Skeletal muscle tissue (tissue), 3 donors: ENCODE measurements at regions not wholly inside any gene's neighbourhood (a gene's known extent, or its start where the extent isn't known, plus 50 kb on each side); places are given as distances from the start of the nearest gene placed in this dataset.
"Not testable (repeated sequence)": the region's sequence is repeated elsewhere in the genome, so short reads cannot be mapped to it uniquely, and the experiment has no call there.

Source experiments
- H3K27ac ChIP-seq: one replicate; pipeline ENCODE4 v1.7.0; 2013; ENCODE audit warnings: mild to moderate bottlenecking, low read depth, low read length, inconsistent platforms
- H3K27me3 ChIP-seq, 3 donors: one replicate each; pipeline ENCODE4 v1.7.0; 2013; ENCODE audit warnings: low read length in 3 of 3; ENCODE audit not compliant: control insufficient read depth in 3 of 3, insufficient read depth in 3 of 3
- H3K36me3 ChIP-seq, 3 donors: one replicate each; pipeline ENCODE4 v1.7.0; 2013; ENCODE audit warnings: low read length in 3 of 3; ENCODE audit not compliant: control insufficient read depth in 3 of 3, insufficient read depth in 3 of 3
- H3K4me1 ChIP-seq, 3 donors: one replicate each; pipeline ENCODE4 v1.7.0; 2013; ENCODE audit warnings: low read length in 3 of 3, mild to moderate bottlenecking in 3 of 3; ENCODE audit not compliant: control insufficient read depth in 3 of 3, insufficient read depth in 3 of 3
- H3K4me3 ChIP-seq, 3 donors: one replicate each; pipeline ENCODE4 v1.7.0; 2013; ENCODE audit warnings: low read length in 3 of 3
- H3K9ac ChIP-seq, 3 donors: one replicate each; pipeline ENCODE4 v1.7.0; 2013; ENCODE audit warnings: low read length in 3 of 3, mild to moderate bottlenecking in 3 of 3, moderate library complexity in 2 of 3, low read depth in 1 of 3
- H3K9me3 ChIP-seq, 3 donors: one replicate each; pipeline ENCODE4 v1.7.0; 2013; ENCODE audit warnings: low read length in 3 of 3; ENCODE audit not compliant: control insufficient read depth in 3 of 3
- donor health status: Osteomylitis.

GRCh38 chr7:152946616-152947015 lies 187.1 kb downstream of the ACTR3B start:
- H3K9me3 ChIP-seq, H3K27ac ChIP-seq, H3K9ac ChIP-seq, H3K27me3 ChIP-seq, H3K4me3 ChIP-seq, H3K36me3 ChIP-seq, H3K4me1 ChIP-seq: not testable (repeated sequence)

- Histone ChIP-seq H3K4me3 (no peak overlapping the region), H3K36me3 (no peaks in the 10 kb centered on the region), H3K9me3 (no peaks in the 10 kb centered on the region), H3K4me1 (no peaks in the 10 kb centered on the region), H3K9ac (no peak overlapping the region), H3K27ac (no peak overlapping the region), H3K27me3 (no peaks in the 10 kb centered on the region)
Measured at GRCh38 chr7:152947686-152948085, 188.1 kb downstream of the ACTR3B start.

DNA sequence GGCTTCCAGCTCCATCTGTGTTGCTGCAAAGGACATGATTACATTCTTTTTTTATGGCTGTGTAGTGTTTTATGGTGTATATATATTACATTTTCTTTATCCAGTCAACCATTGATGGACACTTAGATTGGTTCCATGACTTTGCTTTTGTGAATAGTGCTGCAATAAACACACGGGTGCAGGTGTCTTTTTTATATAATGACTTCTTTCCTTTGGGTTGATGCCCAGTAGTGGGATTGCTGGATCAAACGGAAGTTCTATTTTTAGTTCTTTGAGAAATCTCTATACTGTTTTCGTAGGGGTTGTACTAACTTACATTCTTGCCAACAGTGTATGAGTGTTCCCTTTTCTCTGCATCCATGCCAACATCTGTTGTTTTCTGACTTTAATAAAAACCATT lies 189.7 kb downstream of the ACTR3B start:
- H3K4me3 ChIP-seq = no peak overlapping the region
- H3K9ac ChIP-seq = no peak overlapping the region
- no peaks in the 10 kb centered on the region for H3K4me1 ChIP-seq
- no peaks in the 10 kb centered on the region for H3K9me3 ChIP-seq
- H3K27ac ChIP-seq = no peak overlapping the region
- no peaks in the 10 kb centered on the region for H3K36me3 ChIP-seq
- H3K27me3 ChIP-seq = no peaks in the 10 kb centered on the region

DNA sequence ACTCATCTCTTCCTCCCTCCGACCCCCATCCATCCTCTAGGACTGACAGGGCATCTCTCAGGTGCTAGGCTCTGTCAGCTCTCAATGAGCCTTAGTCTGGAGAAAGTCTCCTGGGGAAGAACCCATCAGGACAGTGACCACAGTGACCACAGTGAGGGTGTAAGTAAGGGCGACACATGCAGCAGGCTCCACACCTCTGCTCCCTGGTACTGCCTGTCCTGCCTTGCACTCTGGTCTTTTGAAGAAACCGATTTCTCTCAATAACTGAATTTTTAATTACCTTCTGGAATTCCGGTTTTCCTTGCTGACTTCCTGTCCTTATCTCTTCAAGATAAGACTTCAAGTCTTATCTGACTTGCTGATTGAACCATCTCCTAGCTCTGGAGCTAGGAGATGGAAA lies 190.2 kb downstream of the ACTR3B start:
- H3K36me3 ChIP-seq = no peaks in the 10 kb centered on the region
- H3K27me3 ChIP-seq = no peaks in the 10 kb centered on the region
- H3K9me3 ChIP-seq = no peaks in the 10 kb centered on the region
- no peak overlapping the region for H3K27ac ChIP-seq
- no peak overlapping the region for H3K4me3 ChIP-seq
- H3K9ac ChIP-seq = no peak overlapping the region
- no peaks in the 10 kb centered on the region for H3K4me1 ChIP-seq

DNA sequence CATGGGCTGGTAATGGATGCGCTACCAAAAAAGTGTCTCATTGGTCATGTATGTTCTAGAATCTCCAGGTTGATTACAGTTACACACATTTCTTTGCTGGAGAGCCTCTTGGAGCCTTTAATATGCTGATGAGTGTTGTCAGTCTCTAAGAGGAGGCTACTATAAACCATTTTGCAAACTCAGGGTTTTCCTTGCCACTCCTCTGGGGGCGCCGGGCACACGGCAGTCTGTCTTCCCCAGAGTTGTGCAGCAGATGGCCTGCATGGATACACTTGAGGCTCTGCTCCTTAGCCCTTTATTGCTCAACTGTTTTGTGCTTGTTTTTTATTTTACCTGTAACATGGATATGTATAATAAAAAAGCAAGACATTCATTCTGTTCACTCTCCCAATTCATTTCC lies 196.5 kb downstream of the ACTR3B start:
- no peaks in the 10 kb centered on the region for H3K36me3 ChIP-seq
- no peaks in the 10 kb centered on the region for H3K4me1 ChIP-seq
- H3K9me3 ChIP-seq = no peaks in the 10 kb centered on the region
- no peak overlapping the region for H3K9ac ChIP-seq
- H3K27me3 ChIP-seq = no peaks in the 10 kb centered on the region
- no peak overlapping the region for H3K27ac ChIP-seq
- no peak overlapping the region for H3K4me3 ChIP-seq

- H3K36me3 ChIP-seq = no peaks in the 10 kb centered on the region
- no peaks in the 10 kb centered on the region for H3K9me3 ChIP-seq
- no peak overlapping the region for H3K4me3 ChIP-seq
- H3K4me1 ChIP-seq = no peaks in the 10 kb centered on the region
- no peaks in the 10 kb centered on the region for H3K27me3 ChIP-seq
- H3K9ac ChIP-seq = no peak overlapping the region
- no peak overlapping the region for H3K27ac ChIP-seq
Measured at GRCh38 chr7:152959610-152960009, 200.1 kb downstream of the ACTR3B start.

- not testable (repeated sequence) for H3K4me1 ChIP-seq, H3K4me3 ChIP-seq, H3K9ac ChIP-seq, H3K27ac ChIP-seq, H3K27me3 ChIP-seq, H3K36me3 ChIP-seq, H3K9me3 ChIP-seq
Measured at GRCh38 chr7:152961796-152962195, 202.2 kb downstream of the ACTR3B start.

- no peaks in the 10 kb centered on the region for H3K27me3 ChIP-seq
- H3K4me1 ChIP-seq = no peaks in the 10 kb centered on the region
- no peak overlapping the region for H3K27ac ChIP-seq
- no peak overlapping the region for H3K4me3 ChIP-seq
- H3K36me3 ChIP-seq = no peaks in the 10 kb centered on the region
- H3K9me3 ChIP-seq = no peaks in the 10 kb centered on the region
- H3K9ac ChIP-seq = no peak overlapping the region
Measured at GRCh38 chr7:152966189-152966588, 206.6 kb downstream of the ACTR3B start.

DNA sequence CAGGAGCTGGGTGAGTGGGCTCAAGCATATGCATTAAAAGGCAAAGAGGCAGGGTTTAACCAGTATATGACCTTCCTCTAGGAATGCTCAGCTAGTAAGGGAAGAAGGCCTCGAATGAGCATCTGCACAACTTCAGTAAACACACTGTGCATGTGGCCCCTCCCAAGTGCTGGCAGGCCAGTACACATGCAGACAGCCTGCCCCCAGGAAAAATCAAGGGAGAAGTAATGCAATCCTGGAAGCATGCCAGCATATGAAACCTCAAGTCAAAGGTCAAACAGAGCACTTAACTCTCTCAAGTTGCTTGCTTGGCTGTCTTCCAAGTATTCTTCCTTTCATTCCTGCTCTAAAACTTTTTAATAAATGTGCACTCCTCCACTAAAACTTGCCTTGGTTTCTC lies 208.4 kb downstream of the ACTR3B start:
- Histone ChIP-seq H3K27me3 (no peaks in the 10 kb centered on the region), H3K27ac (no peak overlapping the region), H3K36me3 (no peaks in the 10 kb centered on the region), H3K9me3 (no peaks in the 10 kb centered on the region), H3K4me1 (no peaks in the 10 kb centered on the region), H3K9ac (no peak overlapping the region), H3K4me3 (no peak overlapping the region)

DNA sequence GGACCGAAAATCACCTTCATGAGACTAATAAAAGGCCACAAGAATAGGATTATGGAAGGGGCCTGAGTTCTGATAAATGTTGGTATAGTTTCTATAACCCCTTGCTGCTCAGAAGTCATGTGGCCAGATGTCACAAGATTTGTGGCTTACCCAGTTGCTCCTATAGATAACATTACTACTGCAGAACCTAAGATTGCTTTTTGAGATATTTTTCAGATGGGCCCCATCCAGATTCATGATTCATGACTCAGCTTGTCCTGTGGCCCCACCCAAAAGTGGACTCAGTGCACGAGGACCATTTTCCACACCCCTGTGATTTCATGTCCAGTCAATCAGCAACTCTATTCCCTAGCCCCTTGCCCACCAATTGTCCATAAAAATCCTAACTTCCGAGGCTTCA lies 209.0 kb downstream of the ACTR3B start:
- Histone ChIP-seq H3K27me3 (no peaks in the 10 kb centered on the region), H3K9me3 (no peaks in the 10 kb centered on the region), H3K27ac (no peak overlapping the region), H3K4me3 (no peak overlapping the region), H3K36me3 (no peaks in the 10 kb centered on the region), H3K9ac (no peak overlapping the region), H3K4me1 (no peaks in the 10 kb centered on the region)

- H3K36me3 ChIP-seq = no peaks in the 10 kb centered on the region
- H3K27me3 ChIP-seq = no peaks in the 10 kb centered on the region
- H3K4me3 ChIP-seq = no peak overlapping the region
- no peaks in the 10 kb centered on the region for H3K4me1 ChIP-seq
- no peak overlapping the region for H3K27ac ChIP-seq
- no peak overlapping the region for H3K9ac ChIP-seq
- no peaks in the 10 kb centered on the region for H3K9me3 ChIP-seq
Measured at GRCh38 chr7:152969335-152969734, 209.8 kb downstream of the ACTR3B start.
